SK-N-SH treated with all-trans-retinoic acid at 6 μM for 48 hours (cell line): ENCODE measurements at regions not wholly inside any gene's neighbourhood (a gene's known extent, or its start where the extent isn't known, plus 50 kb on each side); places are given as distances from the start of the nearest gene placed in this dataset.
"Not testable (repeated sequence)": the region's sequence is repeated elsewhere in the genome, so short reads cannot be mapped to it uniquely, and the experiment has no call there.

Experiments used
- ATAC-seq: fragments of 200-7000 bp; cut with Tn5 transposase; 3 replicates; pipeline ENCODE4 v1.9.1; 2020; ENCODE audit warnings: mild to moderate bottlenecking, moderate library complexity
- ARNTL ChIP-seq: fragments of 450-650 bp; formaldehyde crosslinking; IDR thresholded peaks from 2 replicates; pipeline ENCODE4 v1.5.0; 2020; ENCODE audit warnings: low read depth, mild to moderate bottlenecking, moderate library complexity, borderline replicate concordance
- ESRRG ChIP-seq: fragments of 250-450 bp; sonication (Bioruptor Pico); IDR thresholded peaks from 2 replicates; pipeline ENCODE4 v1.6.1; 2021; ENCODE audit warnings: mild to moderate bottlenecking
- GLIS3 ChIP-seq: fragments of 250-450 bp; sonication (Bioruptor Pico); IDR thresholded peaks from 2 replicates; pipeline ENCODE4 v1.5.0; 2020; ENCODE audit warnings: mild to moderate bottlenecking, moderate library complexity
- OSR1 ChIP-seq: fragments of 250-450 bp; sonication (Bioruptor Pico); IDR thresholded peaks from 2 replicates; pipeline ENCODE4 v1.8.0; 2022; ENCODE audit warnings: moderate library complexity, mild to moderate bottlenecking, inconsistent platforms
- PPARA ChIP-seq: fragments of 250-450 bp; sonication (Bioruptor Pico); IDR thresholded peaks from 2 replicates; pipeline ENCODE4 v1.5.0; 2020; ENCODE audit warnings: mild to moderate bottlenecking, borderline replicate concordance
- RARB ChIP-seq: fragments of 250-450 bp; sonication (Bioruptor Pico); IDR thresholded peaks from 2 replicates; pipeline ENCODE4 v1.8.0; 2021; ENCODE audit warnings: mild to moderate bottlenecking, moderate library complexity
- SNAI2 ChIP-seq: fragments of 250-450 bp; sonication (Bioruptor Pico); IDR thresholded peaks from 2 replicates; pipeline ENCODE4 v1.5.0; 2020; ENCODE audit warnings: mild to moderate bottlenecking, moderate library complexity
- TCF4 ChIP-seq: fragments of 250-450 bp; sonication (Bioruptor Pico); IDR thresholded peaks from 2 replicates; pipeline ENCODE4 v1.8.0; 2021; ENCODE audit warnings: mild to moderate bottlenecking, moderate library complexity, borderline replicate concordance
- ZC3H10 ChIP-seq: fragments of 250-450 bp; sonication (Bioruptor Pico); IDR thresholded peaks from 2 replicates; pipeline ENCODE4 v1.5.1; 2021; ENCODE audit warnings: mild to moderate bottlenecking, moderate library complexity
- ZFP3 ChIP-seq: fragments of 250-450 bp; sonication (Bioruptor Pico); IDR thresholded peaks from 2 replicates; pipeline ENCODE4 v1.5.0; 2020; ENCODE audit warnings: mild to moderate bottlenecking, moderate library complexity
- ZNF565 ChIP-seq: fragments of 450-650 bp; formaldehyde crosslinking; conservative IDR thresholded peaks from 2 replicates; pipeline ENCODE4 v1.5.0; 2020; ENCODE audit warnings: low read depth, mild to moderate bottlenecking, moderate library complexity
- ZNF8 ChIP-seq: fragments of 450-650 bp; formaldehyde crosslinking; IDR thresholded peaks from 2 replicates; pipeline ENCODE4 v1.5.0; 2020; ENCODE audit warnings: mild to moderate bottlenecking, moderate library complexity
- TF ChIP-seq, protein P1 (sequence below): fragments of 250-450 bp; sonication (Bioruptor Pico); IDR thresholded peaks from 2 replicates; pipeline ENCODE4 v1.5.1; 2021; ENCODE audit warnings: mild to moderate bottlenecking, moderate library complexity
- TF ChIP-seq, protein P2 (sequence below): fragments of 250-450 bp; sonication (Bioruptor Pico); IDR thresholded peaks from 2 replicates; pipeline ENCODE4 v1.8.0; 2020; ENCODE audit warnings: mild to moderate bottlenecking, moderate library complexity, borderline replicate concordance
- TF ChIP-seq, protein P3 (sequence below): fragments of 250-450 bp; sonication (Bioruptor Pico); IDR thresholded peaks from 2 replicates; pipeline ENCODE4 v1.5.1; 2020; ENCODE audit warnings: low read depth, mild to moderate bottlenecking, moderate library complexity
- TF ChIP-seq, protein P4 (sequence below): fragments of 250-450 bp; sonication (Bioruptor Pico); IDR thresholded peaks from 2 replicates; pipeline ENCODE4 v1.5.0; 2020; ENCODE audit warnings: mild to moderate bottlenecking, moderate library complexity

DNA sequence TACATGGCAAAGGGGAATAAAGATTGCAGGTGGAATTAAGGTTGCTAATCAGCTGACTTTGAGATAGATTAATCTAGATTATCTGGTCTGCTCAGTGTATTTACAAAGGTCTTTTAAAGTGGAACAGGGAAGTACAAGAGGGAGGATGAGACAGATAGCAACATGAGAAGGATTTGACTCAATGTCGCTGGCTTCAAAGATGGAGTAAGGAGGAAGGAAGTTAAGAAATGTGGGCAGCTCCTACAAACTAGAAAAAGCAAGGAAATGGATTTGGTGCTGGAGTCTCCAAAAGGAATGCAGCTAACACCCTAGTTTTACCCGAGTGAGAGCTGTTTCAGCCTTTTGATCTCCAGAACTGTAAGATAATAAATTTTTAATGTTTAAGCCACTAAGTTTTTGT lies 180.7 kb upstream of the TTC14 start:
- TF ChIP-seq TCF4 (CRISPR knock-in tag): no peak
- TF ChIP-seq, protein P1, sequence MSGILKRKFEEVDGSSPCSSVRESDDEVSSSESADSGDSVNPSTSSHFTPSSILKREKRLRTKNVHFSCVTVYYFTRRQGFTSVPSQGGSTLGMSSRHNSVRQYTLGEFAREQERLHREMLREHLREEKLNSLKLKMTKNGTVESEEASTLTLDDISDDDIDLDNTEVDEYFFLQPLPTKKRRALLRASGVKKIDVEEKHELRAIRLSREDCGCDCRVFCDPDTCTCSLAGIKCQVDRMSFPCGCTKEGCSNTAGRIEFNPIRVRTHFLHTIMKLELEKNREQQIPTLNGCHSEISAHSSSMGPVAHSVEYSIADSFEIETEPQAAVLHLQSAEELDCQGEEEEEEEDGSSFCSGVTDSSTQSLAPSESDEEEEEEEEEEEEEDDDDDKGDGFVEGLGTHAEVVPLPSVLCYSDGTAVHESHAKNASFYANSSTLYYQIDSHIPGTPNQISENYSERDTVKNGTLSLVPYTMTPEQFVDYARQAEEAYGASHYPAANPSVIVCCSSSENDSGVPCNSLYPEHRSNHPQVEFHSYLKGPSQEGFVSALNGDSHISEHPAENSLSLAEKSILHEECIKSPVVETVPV: no peak
- TF ChIP-seq, all 23 proteins: peak for 0
- ATAC-seq: no peak; the same call in 2 of the 3 replicates

DNA sequence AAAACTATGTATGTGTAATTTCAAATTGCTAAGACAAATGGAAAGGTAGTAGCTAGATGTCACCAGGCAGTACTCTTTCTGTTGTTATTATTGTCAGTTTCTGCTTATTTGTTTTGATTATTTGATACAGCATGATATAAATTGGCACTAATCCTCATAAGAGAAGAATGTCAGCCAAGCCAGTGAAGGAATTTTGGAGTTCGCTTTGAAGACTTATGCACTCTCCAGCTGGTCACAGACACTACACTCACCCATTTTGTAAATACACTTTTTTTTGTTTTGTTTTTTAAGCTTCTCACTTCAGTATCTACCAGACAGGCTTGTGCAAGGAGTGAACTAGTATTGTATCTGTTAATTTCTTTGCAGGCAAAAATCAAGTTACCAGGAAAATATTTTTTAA lies 180.2 kb upstream of the TTC14 start:
- ATAC-seq: peak; percentile 40; the same call in 2 of the 3 replicates
- TF ChIP-seq ZNF8 (CRISPR knock-in tag) (no peak), RARB (CRISPR knock-in tag) (no peak), GLIS3 (CRISPR knock-in tag) (no peak), ARNTL (CRISPR knock-in tag) (no peak), ZFP3 (CRISPR knock-in tag) (no peak)
- TF ChIP-seq, protein P2, sequence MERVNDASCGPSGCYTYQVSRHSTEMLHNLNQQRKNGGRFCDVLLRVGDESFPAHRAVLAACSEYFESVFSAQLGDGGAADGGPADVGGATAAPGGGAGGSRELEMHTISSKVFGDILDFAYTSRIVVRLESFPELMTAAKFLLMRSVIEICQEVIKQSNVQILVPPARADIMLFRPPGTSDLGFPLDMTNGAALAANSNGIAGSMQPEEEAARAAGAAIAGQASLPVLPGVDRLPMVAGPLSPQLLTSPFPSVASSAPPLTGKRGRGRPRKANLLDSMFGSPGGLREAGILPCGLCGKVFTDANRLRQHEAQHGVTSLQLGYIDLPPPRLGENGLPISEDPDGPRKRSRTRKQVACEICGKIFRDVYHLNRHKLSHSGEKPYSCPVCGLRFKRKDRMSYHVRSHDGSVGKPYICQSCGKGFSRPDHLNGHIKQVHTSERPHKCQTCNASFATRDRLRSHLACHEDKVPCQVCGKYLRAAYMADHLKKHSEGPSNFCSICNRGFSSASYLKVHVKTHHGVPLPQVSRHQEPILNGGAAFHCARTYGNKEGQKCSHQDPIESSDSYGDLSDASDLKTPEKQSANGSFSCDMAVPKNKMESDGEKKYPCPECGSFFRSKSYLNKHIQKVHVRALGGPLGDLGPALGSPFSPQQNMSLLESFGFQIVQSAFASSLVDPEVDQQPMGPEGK (CRISPR knock-in tag): no peak
- TF ChIP-seq, protein P3, sequence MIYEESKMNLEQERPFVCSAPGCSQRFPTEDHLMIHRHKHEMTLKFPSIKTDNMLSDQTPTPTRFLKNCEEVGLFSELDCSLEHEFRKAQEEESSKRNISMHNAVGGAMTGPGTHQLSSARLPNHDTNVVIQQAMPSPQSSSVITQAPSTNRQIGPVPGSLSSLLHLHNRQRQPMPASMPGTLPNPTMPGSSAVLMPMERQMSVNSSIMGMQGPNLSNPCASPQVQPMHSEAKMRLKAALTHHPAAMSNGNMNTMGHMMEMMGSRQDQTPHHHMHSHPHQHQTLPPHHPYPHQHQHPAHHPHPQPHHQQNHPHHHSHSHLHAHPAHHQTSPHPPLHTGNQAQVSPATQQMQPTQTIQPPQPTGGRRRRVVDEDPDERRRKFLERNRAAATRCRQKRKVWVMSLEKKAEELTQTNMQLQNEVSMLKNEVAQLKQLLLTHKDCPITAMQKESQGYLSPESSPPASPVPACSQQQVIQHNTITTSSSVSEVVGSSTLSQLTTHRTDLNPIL (CRISPR knock-in tag): no peak

DNA sequence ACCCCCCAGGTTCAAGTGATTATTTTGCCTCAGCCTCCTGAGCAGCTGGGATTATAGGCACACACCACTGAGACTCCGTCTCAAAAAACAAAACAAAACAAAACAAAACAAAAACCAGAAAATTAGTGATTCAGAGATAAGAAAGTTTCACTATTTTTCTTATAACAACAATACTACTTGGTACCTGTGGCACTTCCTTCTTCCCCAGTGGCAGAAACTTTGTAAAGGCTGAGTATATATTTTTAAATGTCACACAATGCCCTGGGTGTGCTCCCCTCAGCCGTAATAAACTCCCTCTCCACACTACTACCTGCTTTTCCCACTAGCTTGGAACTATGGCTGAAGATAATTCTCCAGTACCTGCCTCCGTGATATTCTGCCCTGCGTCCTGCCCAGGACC lies 177.7 kb upstream of the TTC14 start:
- not testable (repeated sequence) for ATAC-seq

DNA sequence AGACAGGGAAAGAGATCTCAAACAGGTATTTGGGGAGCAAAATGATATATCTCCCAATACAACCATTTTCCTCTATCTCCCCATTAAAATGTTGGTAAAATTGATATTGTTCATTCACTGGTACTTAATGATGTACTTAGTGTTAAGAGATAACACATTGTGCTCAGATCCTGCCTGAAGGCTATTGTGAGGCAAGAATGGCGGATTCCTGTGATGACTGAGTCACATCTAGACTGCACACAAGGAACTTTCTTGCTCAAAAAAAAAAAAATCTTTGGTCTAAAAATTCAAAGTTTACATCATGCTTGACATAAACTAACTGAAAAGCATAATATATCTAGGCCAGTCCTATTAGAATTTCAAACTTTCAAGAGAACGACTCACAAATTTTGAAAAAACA lies 171.1 kb upstream of the TTC14 start:
- no peak for ATAC-seq
- TF ChIP-seq ARNTL (CRISPR knock-in tag): no peak
- no peak for TF ChIP-seq ZFP3 (CRISPR knock-in tag)
- TF ChIP-seq SNAI2 (CRISPR knock-in tag): no peak
- TF ChIP-seq ESRRG (CRISPR knock-in tag): no peak
- TF ChIP-seq, protein P4, sequence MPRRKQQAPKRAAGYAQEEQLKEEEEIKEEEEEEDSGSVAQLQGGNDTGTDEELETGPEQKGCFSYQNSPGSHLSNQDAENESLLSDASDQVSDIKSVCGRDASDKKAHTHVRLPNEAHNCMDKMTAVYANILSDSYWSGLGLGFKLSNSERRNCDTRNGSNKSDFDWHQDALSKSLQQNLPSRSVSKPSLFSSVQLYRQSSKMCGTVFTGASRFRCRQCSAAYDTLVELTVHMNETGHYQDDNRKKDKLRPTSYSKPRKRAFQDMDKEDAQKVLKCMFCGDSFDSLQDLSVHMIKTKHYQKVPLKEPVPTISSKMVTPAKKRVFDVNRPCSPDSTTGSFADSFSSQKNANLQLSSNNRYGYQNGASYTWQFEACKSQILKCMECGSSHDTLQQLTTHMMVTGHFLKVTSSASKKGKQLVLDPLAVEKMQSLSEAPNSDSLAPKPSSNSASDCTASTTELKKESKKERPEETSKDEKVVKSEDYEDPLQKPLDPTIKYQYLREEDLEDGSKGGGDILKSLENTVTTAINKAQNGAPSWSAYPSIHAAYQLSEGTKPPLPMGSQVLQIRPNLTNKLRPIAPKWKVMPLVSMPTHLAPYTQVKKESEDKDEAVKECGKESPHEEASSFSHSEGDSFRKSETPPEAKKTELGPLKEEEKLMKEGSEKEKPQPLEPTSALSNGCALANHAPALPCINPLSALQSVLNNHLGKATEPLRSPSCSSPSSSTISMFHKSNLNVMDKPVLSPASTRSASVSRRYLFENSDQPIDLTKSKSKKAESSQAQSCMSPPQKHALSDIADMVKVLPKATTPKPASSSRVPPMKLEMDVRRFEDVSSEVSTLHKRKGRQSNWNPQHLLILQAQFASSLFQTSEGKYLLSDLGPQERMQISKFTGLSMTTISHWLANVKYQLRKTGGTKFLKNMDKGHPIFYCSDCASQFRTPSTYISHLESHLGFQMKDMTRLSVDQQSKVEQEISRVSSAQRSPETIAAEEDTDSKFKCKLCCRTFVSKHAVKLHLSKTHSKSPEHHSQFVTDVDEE (CRISPR knock-in tag): no peak
- TF ChIP-seq ZC3H10: no peak
- no peak for TF ChIP-seq ZNF565
- TF ChIP-seq, protein P1: no peak

DNA sequence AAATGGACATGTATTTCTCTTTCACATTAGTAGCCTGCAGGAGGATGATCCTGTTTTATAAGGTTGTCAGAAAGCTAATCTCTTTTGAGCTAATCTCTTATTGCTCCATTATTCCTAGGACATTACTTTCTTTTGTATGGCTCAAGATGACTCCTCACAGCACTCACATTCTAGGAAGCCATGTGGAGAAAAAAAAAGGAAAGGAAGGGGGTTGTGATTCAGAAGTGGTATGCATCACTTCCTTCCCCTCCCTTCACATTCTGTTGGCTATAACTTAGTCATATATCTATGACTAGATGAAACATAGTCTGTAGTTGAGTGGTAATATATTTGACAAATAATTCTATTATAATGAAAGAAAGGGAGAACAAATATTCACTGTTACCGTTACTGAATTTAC lies 168.8 kb upstream of the TTC14 start:
- ATAC-seq: peak; percentile 89
- TF ChIP-seq, protein P4 (CRISPR knock-in tag): no peak
- TF ChIP-seq OSR1 (CRISPR knock-in tag) (no peak), ESRRG (CRISPR knock-in tag) (no peak), GLIS3 (CRISPR knock-in tag) (no peak), TCF4 (CRISPR knock-in tag) (no peak), PPARA (CRISPR knock-in tag) (no peak), ZFP3 (CRISPR knock-in tag) (no peak)
- TF ChIP-seq, protein P2 (CRISPR knock-in tag): no peak
